Thymus (tissue), 11 donors: ENCODE measurements at regions not wholly inside any gene's neighbourhood (a gene's known extent, or its start where the extent isn't known, plus 50 kb on each side); places are given as distances from the start of the nearest gene placed in this dataset.

Source experiments
- DNase-seq, 9 donors: peaks; one replicate each; pipeline ENCODE4 v3.0.0-alpha.2; 2013; ENCODE audit warnings: low spot score in 9 of 9, low read depth in 6 of 9, missing footprints in 1 of 9
- H3K27ac ChIP-seq, 2 donors: one replicate each; pipeline ENCODE4 v1.5.1; 2013; ENCODE audit warnings: control low read depth in 1 of 2, low read depth in 1 of 2, low read length in 1 of 2, mild to moderate bottlenecking in 1 of 2, moderate library complexity in 1 of 2
- H3K27me3 ChIP-seq, 2 donors: one replicate each; pipeline ENCODE4 v1.5.1; 2013; ENCODE audit warnings: low read length in 1 of 2; ENCODE audit not compliant: control insufficient read depth in 2 of 2, insufficient read depth in 1 of 2
- H3K36me3 ChIP-seq, 2 donors: one replicate each; pipeline ENCODE4 v1.5.1; 2013; ENCODE audit warnings: low read length in 1 of 2, mild to moderate bottlenecking in 1 of 2, moderate library complexity in 1 of 2; ENCODE audit not compliant: control insufficient read depth in 2 of 2, insufficient read depth in 2 of 2
- H3K4me1 ChIP-seq, 2 donors: one replicate each; pipeline ENCODE4 v1.5.1; 2013; ENCODE audit warnings: low read length in 2 of 2; ENCODE audit not compliant: control insufficient read depth in 2 of 2, insufficient read depth in 2 of 2
- H3K4me3 ChIP-seq, 2 donors: one replicate each; pipeline ENCODE4 v1.5.1; 2013; ENCODE audit warnings: low read length in 2 of 2, control low read depth in 1 of 2, mild to moderate bottlenecking in 1 of 2
- H3K9me3 ChIP-seq, 2 donors: one replicate each; pipeline ENCODE4 v1.5.1; 2013; ENCODE audit warnings: low read length in 1 of 2, mild to moderate bottlenecking in 1 of 2; ENCODE audit not compliant: control insufficient read depth in 2 of 2, insufficient read depth in 1 of 2
- WGBS: extraction: QIAGEN DNeasy Blood & Tissue Kit; methylation state at CpG from one replicate; pipeline ENCODE4 v1.1.7; 2013; 5-methylcytosine and 5-hydroxymethylcytosine counted together
- donor health status: healthy.

- H3K27ac ChIP-seq: no peak overlapping the region
- H3K4me1 ChIP-seq: no peaks in the 10 kb centered on the region
- no peaks in the 10 kb centered on the region for H3K9me3 ChIP-seq
- 93% methylated on average over 4 of the region's 4 CpGs for WGBS
- H3K27me3 ChIP-seq: no peaks in the 10 kb centered on the region
- no peak for DNase-seq
- H3K4me3 ChIP-seq: no peak overlapping the region
- H3K36me3 ChIP-seq: no peaks in the 10 kb centered on the region
These were observed 987.2 kb downstream of the PDHA2 start for GRCh38 chr4:96827086-96827485.

- Histone ChIP-seq H3K9me3 (no peaks in the 10 kb centered on the region), H3K27ac (no peak overlapping the region), H3K4me3 (no peak overlapping the region), H3K27me3 (no peaks in the 10 kb centered on the region), H3K36me3 (no peaks in the 10 kb centered on the region), H3K4me1 (no peaks in the 10 kb centered on the region)
- no peak for DNase-seq
- WGBS: 85% methylated on average over 2 of the region's 2 CpGs
These were observed 993.9 kb downstream of the PDHA2 start for GRCh38 chr4:96833831-96834230.

DNA sequence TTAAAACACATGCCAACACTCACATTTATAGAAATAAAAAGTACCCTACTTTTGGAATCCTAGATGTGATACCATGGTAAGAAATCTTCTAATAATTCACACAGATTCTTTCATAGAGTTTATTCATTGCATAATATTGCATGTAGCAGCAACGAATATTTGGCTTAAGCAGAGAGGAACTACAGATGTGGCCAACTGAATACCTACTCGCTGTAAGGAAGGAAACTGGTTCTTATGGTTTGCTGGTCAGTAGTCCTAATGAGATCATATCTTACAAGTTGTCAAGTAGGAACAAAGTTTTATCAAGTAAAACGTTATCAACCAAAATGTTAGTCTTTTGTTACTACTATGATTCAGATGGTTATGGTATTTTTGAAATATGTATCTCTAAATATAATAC lies 996.1 kb downstream of the PDHA2 start:
- DNase-seq: no peak
- WGBS: 5% methylated on average over 3 of the region's 3 CpGs
- Histone ChIP-seq H3K9me3 (no peaks in the 10 kb centered on the region), H3K27ac (no peak overlapping the region), H3K27me3 (no peaks in the 10 kb centered on the region), H3K4me1 (no peaks in the 10 kb centered on the region), H3K4me3 (no peak overlapping the region), H3K36me3 (no peaks in the 10 kb centered on the region)

DNA sequence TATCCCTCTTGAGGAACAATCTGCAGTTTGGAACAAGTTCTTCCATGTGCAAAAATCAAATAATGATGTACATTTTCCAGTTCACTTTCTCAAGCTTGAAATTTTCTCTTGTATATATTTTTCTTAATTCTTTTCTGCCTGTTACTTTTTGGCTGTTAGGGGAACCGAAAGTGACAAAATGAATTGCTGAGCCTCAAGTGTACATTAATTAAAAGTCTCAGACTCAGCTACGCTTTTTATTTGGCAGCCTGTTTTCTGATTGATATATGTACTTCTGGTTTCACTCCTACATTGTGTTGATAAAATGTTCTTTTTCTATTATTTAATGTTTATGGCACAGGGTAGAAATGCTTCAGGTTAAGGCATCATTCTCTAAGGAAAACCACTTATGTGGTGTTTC lies 999.5 kb downstream of the PDHA2 start:
- 87% methylated on average over 2 of the region's 2 CpGs for WGBS
- H3K27me3 ChIP-seq: no peaks in the 10 kb centered on the region
- no peaks in the 10 kb centered on the region for H3K4me1 ChIP-seq
- H3K9me3 ChIP-seq: no peaks in the 10 kb centered on the region
- no peak overlapping the region for H3K27ac ChIP-seq
- no peak for DNase-seq
- H3K4me3 ChIP-seq: no peak overlapping the region
- no peaks in the 10 kb centered on the region for H3K36me3 ChIP-seq

DNA sequence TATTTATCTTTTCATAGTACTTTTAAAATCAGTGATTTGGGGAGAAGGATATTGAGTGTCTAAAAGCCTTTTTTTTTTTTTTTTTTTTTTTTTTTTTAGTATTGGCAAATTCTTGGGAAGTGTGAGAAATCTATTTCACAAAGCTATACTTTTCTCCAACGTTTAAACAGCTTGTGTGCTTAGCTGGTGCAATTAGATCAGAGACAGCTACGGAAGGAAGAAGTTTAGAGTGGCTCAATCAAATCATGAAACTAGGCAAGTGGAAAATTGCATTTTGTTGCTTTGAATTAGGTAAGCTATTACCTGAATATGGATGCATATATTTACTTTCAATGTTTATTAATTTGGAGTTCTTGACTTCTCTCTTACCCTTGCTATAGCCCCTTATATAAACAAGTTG lies 1001.9 kb downstream of the PDHA2 start:
- WGBS: 88% methylated on average over 2 of the region's 2 CpGs
- H3K27me3 ChIP-seq: no peaks in the 10 kb centered on the region
- no peak overlapping the region for H3K4me3 ChIP-seq
- DNase-seq: no peak
- no peaks in the 10 kb centered on the region for H3K4me1 ChIP-seq
- no peak overlapping the region for H3K27ac ChIP-seq
- H3K36me3 ChIP-seq: no peaks in the 10 kb centered on the region
- no peaks in the 10 kb centered on the region for H3K9me3 ChIP-seq

GRCh38 chr4:96844858-96845490 lies 1005.1 kb downstream of the PDHA2 start:
- no peak for DNase-seq
- Histone ChIP-seq H3K27ac (no peak overlapping the region), H3K9me3 (no peaks in the 10 kb centered on the region), H3K36me3 (no peaks in the 10 kb centered on the region), H3K4me1 (no peaks in the 10 kb centered on the region), H3K27me3 (no peaks in the 10 kb centered on the region), H3K4me3 (no peak overlapping the region)
- WGBS: 97% methylated on average over 1 of the region's 1 CpG

DNA sequence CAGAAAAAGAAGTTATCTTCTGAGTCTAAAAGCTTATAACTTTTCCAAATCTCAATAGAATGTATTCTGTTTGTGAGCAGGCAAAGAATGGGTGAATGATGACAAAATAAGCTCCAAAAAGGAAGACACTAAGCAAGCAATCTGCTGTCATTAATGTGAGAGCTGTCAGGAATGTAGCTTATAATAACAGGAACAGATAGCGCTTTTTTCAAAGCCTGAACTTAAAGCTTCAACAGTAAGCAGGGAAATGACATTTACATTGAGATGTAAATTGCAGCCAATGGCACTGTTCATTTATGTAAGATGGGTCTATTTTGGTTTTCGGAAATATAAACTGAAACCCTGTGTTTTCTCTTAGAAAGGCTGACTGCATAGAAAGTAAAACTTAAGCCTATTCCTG lies 1005.9 kb downstream of the PDHA2 start:
- Histone ChIP-seq H3K4me3 (no peak overlapping the region), H3K27ac (no peak overlapping the region), H3K36me3 (no peaks in the 10 kb centered on the region), H3K9me3 (no peaks in the 10 kb centered on the region), H3K4me1 (no peaks in the 10 kb centered on the region), H3K27me3 (no peaks in the 10 kb centered on the region)
- 95% methylated on average over 2 of the region's 2 CpGs for WGBS
- no peak for DNase-seq

DNA sequence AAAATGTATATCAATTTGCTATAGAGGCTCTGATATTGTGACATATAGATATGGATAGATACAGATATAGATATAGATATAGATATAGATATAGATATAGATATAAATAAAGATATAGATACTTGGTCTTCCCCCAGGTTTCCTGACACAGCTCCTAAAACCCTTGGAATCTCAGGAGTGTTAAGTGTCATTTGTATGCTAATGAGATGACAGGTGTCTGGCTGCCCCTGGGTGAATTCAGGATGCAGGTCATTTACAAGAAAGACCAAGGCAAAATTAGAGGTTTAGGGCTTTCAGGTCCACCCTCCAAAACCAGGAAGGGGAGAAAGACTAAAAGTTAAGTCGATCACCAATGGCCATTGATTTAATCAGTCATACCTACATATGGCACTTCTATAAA lies 1034.8 kb downstream of the PDHA2 start:
- no peak for DNase-seq
- 79% methylated on average over 1 of the region's 1 CpG for WGBS
- no peaks in the 10 kb centered on the region for H3K27me3 ChIP-seq
- H3K9me3 ChIP-seq: peaks cover 0 to 3% of the 10 kb centered on the region in 2 donors
- H3K36me3 ChIP-seq: no peaks in the 10 kb centered on the region
- no peak overlapping the region for H3K27ac ChIP-seq
- no peaks in the 10 kb centered on the region for H3K4me1 ChIP-seq
- no peak overlapping the region for H3K4me3 ChIP-seq

- H3K27ac ChIP-seq: no peak overlapping the region
- H3K4me1 ChIP-seq: no peaks in the 10 kb centered on the region
- no peaks in the 10 kb centered on the region for H3K36me3 ChIP-seq
- DNase-seq: no peak
- no peaks in the 10 kb centered on the region for H3K27me3 ChIP-seq
- peaks cover 0 to 3% of the 10 kb centered on the region in 2 donors for H3K9me3 ChIP-seq
- no peak overlapping the region for H3K4me3 ChIP-seq
- WGBS: 77% methylated on average over 2 of the region's 2 CpGs
These were observed 1039.6 kb downstream of the PDHA2 start for GRCh38 chr4:96879527-96879926.

- Histone ChIP-seq H3K36me3 (no peaks in the 10 kb centered on the region), H3K9me3 (peaks cover 0 to 2% of the 10 kb centered on the region in 2 donors), H3K4me3 (no peak overlapping the region), H3K27me3 (no peaks in the 10 kb centered on the region), H3K4me1 (no peaks in the 10 kb centered on the region), H3K27ac (no peak overlapping the region)
- WGBS: 89% methylated on average over 3 of the region's 3 CpGs
- no peak for DNase-seq
These were observed 1048.0 kb downstream of the PDHA2 start for GRCh38 chr4:96887857-96888256.
